Myocyte (in vitro differentiated cells): ENCODE measurements at regions not wholly inside any gene's neighbourhood (a gene's known extent, or its start where the extent isn't known, plus 50 kb on each side); places are given as distances from the start of the nearest gene placed in this dataset.
"Not testable (repeated sequence)": the region's sequence is repeated elsewhere in the genome, so short reads cannot be mapped to it uniquely, and the experiment has no call there.

Experiments used
- DNase-seq: peaks from one replicate; pipeline ENCODE4 v3.0.0-alpha.2; 2012; ENCODE audit warnings: low read depth

DNA sequence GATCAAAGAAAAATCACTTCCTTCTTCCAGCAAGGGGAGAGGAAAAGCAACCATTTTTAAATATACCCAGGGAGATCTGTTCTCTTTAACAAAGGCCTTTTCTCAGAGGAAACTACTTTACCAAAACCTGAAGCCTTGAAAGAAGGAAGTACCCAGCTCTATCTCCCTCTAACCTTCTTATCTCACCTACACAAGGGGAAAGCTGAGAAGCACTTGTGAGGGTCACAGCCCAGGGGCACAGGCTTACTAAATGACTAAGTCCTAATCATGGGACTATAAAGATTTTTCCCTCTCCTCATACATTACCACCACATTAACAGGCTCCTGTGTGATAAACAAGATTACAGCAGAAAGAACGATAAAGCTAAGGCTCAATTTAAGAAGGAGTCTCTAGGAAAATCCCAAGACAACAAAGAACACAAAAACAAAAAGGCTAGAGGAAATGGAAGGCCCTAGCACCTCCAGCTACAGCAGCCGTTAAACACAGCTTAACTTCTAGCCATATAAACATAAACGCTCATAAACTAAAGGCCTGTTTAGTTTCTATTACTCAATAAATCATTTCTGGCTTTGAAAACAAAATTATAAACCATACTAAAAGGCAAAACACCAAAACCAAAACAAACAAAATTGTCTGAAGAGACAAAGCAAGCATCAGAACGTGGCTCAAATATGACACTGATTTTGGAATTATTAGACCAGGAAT lies 284.9 kb upstream of the ECI2 start:
- no peak for DNase-seq

DNA sequence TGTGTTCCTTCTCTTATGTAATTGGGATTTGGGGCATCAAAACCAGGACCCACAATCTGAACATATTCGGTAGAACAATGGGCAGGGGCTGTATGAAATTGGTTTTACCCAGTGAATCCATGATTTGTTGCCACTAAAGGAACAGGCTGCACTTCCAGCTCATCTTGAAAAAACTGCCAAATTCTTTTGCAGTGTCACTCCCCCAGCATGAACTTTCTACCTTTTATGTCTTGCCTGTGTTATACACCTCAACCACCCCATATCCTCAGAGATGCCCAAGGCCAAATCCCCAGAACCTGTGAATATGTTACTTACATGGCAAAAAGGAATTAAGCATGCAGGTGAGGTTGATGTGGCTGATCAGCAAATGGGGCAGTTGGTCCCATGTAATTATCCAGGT lies 280.2 kb upstream of the ECI2 start:
- DNase-seq, result no peak

DNA sequence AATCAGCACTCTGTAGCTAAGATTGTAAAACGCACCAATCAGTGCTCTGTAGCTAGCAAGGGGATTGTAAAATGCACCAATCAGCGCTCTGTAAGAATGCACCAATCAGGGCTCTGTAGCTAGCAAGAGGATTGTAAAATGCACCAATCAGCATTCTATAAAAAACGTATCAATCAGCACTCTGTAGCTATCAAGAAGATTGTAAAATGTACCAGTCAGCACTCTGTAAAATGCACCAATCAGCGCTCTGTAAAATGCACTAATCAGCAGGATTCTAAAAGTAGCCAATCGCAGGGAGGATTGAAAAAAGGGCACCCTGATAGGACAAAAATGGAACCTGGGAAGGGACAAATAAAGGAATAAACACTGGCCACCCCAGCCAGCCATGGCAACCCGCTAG lies 278.7 kb upstream of the ECI2 start:
- not testable (repeated sequence) for DNase-seq

DNA sequence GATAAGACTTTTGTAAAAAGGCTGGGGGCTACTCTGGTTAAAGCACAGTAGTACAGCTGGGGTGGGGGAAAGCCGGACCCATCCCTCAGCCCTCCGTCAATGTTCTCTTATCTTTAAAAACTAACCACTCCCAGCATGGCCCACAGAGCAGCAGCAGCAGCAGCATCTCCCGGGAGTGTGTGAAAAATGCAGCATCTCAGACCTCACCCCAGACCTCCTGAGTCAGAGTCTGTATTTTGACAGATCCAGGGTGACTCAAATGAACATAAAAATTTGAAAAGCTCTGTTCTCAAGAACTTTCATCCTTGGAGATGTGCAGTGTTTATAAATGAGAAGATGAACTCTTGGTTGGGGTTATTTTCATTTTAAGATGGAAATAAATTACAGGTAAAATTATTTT lies 277.7 kb upstream of the ECI2 start:
- DNase-seq, result peak; percentile 40

DNA sequence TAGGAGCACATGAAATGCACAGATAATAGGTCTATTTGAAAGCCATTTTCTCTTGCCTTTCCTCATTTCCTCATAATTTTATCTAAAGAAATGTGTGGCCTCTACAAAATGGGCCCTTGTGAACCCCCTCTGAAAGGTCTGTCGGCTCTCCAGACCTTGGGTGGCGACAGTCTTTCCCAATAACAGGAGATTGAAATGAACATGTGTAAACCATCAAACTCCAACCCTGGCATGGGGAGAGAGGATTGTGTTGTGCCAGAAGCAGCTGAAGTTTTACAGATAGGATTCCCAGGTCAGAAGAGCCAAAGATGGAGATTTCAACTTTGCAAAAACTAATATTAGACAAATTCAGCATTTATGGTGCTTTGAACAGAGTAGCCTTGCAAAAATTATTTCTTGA lies 277.1 kb upstream of the ECI2 start:
- DNase-seq, result peak; percentile 57

DNA sequence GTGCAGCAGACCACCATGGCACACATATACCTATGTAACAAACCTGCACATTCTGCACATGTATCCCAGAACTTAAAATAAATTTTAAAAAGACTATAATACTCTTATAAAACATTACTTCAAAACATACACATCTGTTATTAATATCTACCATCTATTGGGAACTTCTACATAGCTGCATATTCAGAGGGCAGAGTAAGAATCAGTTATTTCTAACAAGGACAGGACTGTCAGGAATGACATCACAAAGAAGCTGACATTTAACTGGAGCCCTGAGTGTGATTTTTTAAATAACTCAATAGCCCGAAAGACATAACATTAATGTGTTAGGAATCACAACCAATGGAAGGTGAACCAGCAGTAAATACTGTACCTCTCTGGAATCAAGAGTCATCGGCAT lies 276.7 kb upstream of the ECI2 start:
- DNase-seq, result no peak

DNA sequence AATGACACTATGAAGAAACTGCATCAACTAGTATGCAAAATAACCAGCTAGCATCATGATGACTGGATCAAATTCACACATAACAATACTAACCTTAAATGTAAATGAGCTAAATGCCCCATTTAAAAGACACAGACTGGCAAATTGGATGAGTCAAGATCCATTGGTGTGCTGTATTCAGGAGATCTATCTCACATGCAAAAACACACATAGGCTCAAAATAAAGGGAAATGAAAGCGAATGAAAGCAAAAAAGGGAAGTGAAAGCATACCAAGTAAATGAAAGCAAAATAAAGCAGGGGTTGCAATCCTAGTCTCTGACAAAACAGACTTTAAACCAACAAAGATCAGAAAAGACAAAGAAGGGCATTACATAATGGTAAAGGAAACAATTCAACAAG lies 272.3 kb upstream of the ECI2 start:
- not testable (repeated sequence) for DNase-seq

DNA sequence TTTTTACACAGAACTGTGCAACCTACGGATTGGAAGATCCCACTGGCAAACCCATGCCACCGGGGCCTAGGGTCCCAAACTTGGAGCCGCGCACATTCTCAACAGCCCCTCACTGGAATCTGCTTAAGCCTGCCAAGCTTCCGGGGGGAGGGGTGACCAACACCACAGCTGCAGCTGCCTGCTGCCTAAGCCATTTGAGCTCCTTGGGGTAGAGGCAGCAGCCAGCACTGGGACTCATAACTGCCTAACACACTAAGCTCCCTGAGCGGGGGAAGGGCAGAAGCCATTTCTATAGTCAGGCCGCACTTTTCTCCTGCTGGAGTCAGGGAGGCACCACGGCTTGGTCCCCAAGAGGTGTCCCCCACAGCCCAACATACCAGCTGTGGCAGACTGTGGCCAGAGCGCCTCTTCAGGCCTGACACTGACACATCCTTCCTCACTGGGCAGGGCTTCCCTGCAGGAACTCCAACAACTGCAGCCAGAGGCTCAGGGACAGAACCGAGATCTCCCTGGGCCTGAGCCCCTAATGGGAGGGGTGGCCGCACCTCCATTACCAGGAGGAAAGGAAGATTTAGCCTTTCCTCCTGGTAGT lies 270.3 kb upstream of the ECI2 start:
- peak; percentile 91 for DNase-seq

DNA sequence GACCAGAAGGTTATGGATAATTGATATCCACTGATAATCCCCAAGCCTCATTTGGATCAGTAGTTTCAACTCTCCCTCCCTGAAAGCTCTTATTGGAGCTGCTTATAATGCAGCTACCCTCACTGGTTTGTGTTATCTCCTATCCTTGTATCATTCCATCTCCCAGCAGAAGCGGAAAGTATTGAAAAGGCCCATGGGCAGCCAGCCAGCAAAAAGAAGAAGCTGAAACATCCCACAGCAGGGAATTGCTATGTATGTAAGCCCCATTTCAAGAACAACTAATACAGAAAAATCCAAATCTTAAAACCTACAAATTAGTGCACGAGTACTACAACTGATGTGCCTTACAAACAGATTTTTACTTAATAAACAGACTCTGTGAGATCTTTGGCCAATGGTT lies 269.0 kb upstream of the ECI2 start:
- no peak for DNase-seq

DNA sequence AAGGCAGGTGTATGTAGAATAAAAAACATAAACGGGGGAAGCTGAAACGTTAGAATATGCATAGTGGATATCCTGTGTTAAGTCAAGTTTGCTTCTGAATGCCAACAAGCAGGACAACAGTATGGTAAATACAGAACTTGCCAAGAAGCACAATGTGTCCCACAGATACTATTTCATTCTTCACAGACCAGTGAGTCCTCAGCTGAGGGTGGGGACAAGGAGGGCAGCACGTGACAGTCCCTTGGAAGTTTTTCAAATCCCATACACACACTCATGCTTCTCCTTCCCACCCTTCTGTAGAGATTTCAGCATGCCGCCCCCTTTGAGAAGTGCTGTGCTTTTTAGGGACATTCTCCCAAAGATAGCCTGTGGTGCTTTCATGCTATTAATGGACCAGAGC lies 268.5 kb upstream of the ECI2 start:
- peak; percentile 61 for DNase-seq

DNA sequence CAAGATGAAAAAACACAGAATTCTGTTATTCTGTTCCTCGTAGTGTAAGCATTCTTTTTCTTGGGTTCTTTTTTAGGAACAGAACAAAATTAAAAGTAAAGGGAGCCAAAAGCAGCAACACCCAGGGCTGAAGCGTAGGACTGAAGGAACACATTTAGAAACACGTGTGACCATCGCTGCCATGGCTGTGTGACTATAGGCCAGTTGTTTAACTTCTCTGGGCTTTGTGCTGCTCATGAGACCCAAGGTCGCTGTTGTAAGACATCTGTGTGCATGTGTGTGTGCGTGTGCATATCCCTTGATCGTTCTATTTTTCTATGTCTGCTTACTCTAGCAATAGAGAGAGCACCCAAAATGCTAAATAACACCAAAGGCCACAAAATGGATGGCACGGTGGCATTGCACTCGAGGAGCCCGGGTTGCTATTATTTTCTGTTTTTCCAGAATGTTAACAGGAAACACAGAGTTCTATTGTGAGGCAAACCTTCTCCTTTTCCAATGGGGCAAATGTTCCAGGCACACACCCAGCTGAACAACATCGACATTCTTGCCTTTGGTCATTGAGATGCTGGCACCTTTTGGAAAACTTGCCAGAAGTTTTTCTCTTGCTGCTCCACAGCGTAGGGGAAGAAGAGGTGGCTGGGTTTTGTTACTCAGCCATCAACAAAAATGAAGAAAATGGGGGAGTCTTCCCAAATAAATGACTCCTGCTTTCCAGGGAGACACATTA lies 267.8 kb upstream of the ECI2 start:
- DNase-seq, result no peak

DNA sequence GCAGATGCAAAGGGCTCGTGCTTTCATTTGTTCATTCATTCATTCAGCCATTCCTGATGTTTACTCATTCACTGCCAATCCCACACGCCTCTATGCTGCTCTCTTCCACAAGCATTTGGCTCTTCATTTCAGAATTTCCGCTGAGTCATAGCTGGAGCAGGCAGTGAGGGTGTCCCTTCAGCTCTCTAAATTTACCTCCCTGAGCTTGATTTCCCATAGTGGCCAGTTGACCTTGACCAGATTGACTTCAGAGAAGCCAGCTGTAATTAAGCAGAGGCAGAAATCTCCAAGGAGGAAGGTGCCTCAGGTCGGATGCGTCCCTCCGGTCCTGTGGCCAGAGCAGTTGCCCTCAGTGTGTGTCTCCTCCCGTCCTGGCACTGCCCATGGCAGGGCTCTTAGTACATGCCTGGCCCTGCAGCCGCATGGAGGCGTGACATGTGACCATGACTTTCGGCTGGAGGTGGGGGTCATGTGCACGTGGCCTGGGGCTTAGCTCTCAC lies 267.2 kb upstream of the ECI2 start:
- peak; percentile 95 for DNase-seq

DNA sequence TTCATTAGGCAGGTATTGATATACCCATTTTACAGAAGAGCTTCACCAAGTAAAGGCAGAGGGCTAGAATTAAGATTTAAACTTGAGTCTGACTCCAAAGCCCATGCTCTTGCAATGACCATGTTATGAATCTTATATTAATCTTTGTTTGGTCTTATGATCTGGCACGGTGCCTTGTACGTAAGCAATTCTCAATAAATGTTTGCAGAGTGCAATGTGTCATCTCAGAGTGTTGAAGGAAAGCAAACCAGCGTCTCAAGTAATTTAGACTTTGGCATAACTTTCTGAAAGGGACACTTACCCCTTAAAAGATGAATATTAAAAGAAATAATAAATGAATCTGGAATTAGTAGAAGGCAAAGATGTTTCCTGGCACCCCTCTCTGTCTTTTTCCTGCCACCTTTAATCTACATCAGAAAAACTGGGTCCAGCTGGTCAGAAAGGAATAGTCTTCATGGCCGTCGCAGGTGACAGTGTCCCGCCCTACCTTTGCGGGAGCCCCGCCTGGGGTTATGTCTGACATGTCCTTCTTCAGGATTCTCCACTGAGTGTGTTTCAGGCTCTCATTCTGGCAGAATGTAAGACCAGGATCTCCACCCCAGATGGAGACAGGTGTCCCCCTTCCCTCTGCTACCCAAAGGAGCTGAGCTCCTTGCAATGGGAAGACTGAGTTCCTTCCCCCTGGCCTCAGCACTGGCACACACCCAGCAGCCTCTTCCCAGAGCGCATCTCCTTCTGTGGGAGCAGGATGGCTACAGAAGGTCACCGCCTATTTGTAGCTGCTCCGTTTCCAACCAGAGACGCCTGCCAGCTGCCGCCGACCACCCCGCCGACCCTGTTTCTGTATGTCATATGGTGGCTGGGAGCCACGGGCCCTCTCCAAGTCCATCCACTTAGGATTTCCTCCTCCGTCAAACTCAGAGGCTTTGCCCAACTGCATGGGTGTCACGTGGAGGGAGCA lies 266.3 kb upstream of the ECI2 start:
- DNase-seq, result peak; percentile 56

DNA sequence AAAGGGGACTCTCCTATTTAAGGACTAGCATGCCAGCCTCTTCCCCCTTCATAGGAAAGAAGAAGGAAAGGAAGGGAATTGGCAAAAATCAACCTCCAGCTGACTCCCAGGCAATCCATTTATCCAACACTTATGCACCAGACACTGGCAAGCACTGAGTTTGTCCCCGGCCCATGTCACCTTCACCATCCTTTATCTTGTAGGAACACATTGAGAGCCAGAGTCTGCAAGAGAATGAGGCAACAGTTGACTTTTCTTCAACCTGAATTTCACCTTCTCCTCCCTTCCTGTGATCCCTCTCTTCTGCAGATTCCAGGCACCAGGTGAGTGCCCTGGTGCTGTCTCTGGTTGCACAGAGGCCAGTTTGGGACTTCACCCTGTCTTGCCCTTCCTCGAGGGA lies 264.3 kb upstream of the ECI2 start:
- DNase-seq, result no peak

DNA sequence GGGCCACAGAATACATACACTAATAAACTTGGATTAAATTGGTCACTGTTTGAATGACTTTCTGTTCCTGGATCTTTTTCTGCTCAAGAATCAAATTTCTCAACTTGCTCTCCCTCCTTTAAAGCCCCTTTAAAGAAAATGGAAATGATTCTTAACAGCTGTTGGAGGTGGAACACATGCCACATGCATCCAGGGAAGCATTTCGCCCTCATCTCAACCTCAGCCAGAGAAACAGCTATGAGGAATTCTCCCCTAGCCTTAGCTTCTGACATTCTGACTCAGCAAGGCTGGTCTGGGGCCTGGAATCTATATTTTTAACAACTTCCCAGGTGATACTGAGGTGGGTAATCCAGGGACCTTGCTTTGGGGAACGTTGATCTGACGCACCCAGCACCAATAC lies 263.4 kb upstream of the ECI2 start:
- peak; percentile 64 for DNase-seq

DNA sequence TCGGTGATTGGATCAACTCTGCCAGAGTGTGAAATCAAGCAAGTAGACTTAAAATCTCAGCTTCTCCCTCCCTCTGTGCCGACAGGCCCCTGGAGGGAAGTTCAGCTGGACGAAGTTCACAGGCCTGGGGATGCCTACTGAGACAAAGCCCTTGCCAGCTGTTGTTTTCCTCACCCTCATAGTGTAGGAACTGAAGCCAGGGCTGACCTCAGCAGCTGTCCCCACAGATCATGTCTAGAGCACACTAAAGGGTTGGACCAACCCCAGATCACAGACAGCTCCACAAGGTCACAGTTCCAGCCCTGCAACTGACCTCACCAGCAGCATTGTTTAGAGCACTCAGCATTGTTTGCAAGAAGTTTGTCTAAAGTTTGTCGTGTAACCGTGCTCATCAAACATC lies 261.9 kb upstream of the ECI2 start:
- DNase-seq, result peak; percentile 99

DNA sequence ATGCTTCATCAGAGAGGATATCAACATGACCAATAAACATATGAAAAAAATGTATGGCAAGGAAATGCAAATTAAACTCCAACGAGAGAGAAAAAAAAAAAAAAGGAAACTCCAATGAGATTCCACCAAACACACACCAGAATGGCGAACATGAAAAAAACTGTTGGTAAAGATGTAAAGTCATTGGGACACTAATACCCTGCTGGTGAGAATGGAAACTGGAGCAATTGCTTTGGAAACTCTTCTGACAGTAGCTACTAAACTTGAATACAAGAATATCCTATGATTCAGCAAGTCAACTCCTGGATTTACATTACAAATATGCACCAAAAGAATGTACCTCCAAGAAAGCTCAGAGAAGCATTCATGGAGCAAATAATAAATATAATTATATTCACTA lies 260.7 kb upstream of the ECI2 start:
- no peak for DNase-seq

DNA sequence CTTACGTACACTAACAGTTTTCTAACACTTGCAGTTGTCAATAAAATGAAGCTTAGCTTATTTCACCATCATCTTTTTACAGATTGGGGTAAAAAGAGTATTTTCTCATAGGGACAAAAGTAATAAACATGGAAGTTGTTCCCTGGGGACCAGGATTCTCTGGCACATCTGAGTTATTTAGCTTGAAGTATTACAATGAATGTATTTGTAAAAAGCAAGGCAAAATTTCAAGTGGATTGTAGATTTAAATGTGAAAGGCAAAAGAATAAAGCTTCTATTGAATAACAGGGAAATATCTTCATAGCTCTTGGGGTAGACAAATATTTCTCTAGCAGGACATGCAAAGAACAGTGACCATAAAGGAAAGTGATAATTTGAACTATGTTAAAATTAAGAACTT lies 260.0 kb upstream of the ECI2 start:
- no peak for DNase-seq

DNA sequence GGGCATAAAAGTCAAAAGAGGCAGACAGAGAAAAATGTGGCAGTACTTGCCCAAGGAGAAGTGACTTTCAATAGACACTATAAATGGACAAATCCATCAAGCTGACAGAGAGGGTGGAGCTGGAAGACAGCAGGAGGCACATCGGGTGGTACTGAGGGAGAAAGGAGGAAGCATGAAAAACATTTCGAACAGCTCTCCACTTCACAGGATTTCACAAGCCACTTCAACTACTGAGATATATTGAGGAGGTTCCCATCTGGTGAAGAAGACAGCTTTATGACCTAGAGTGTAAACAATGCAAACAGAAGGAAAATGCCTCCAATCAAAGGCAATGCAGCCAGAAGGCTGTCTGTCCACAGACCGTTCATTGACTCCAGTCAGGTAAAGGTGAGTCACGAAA lies 259.4 kb upstream of the ECI2 start:
- no peak for DNase-seq

DNA sequence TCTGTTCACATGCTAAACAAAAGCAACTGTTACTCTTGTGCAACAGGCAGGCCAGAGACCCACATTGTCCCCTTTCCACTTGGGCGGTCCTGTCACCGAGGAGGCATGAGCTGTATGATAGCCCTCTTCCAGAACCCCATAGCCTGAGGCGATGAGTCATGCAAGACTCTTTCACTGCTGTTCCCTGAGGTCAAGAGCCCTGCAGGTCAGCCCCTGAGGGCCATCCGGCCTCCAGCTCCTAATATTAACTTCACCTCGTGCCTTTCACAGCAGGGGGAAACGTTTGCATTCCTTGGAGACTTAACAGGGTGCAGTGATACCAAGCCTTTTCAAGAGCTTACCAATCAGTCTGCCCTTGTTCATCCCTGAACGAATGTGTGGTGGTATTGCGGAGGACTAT lies 253.3 kb upstream of the ECI2 start:
- DNase-seq, result no peak

DNA sequence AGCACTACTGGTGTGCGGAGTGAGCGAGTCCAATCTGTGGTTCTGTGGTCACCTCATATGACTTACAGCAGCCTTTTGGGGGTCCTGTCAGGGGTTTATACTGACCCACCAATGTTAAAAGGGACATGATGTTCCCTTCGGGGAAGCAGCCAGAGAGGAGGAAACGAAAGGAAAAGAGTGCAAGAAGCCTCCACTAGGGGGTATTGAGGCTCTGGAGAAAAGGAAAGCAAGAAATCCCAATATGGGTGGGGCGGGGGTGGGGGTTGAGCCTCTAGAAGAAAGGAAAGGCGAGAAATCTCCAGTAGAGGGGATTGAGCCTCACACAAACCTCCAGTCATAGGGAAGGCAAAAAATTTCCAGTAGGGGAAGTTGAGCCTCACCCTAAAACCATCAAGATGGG lies 249.3 kb upstream of the ECI2 start:
- no peak for DNase-seq
